Activated T-helper 17 cell treated with anti-CD3 and anti-CD28 coated beads, Interleukin-2, amount 50 U/mL, for 72 hours (primary cell): ENCODE measurements at regions not wholly inside any gene's neighbourhood (a gene's known extent, or its start where the extent isn't known, plus 50 kb on each side); places are given as distances from the start of the nearest gene placed in this dataset.

Experiments used
- ATAC-seq: fragments of 150-1000 bp; cut with Tn5 transposase; replicated peaks from 2 replicates; pipeline ENCODE4 v1.10.0; 2021; ENCODE audit warnings: mild to moderate bottlenecking, moderate library complexity
- H3K27ac Mint-ChIP-seq: one replicate; pipeline ENCODE4 v1.8.0; 2022; ENCODE audit warnings: mixed read lengths
- H3K27me3 Mint-ChIP-seq: one replicate; pipeline ENCODE4 v1.8.0; 2022; ENCODE audit warnings: mixed read lengths
- H3K36me3 Mint-ChIP-seq: one replicate; pipeline ENCODE4 v1.8.0; 2022; ENCODE audit warnings: low read depth, mild to moderate bottlenecking, mixed read lengths
- H3K4me1 Mint-ChIP-seq: one replicate; pipeline ENCODE4 v1.8.0; 2022; ENCODE audit warnings: mixed read lengths
- H3K4me3 Mint-ChIP-seq: one replicate; pipeline ENCODE4 v1.8.0; 2022; ENCODE audit warnings: mild to moderate bottlenecking, mixed read lengths
- H3K9me3 Mint-ChIP-seq: one replicate; pipeline ENCODE4 v1.8.0; 2022; ENCODE audit warnings: mixed read lengths

DNA sequence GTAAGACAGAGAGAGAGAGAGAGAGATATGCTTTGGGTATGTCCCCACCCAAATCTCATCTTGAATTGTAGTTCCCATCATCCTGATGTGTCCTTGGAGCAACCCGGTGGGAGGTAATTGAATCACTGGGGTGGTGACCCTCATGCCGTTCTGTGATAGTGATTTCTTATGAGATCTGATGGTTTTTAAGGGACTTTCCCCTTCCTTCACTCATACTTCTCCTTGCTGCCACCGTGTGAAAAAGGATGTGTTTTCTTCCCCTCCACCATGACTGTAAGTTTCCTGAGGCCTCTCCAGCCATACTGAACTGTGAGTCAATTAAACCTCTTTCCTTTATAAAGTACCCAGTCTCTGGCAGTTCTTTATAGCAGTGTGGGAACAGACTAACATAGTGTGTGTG, 60.3 kb downstream of the EOMES start:
- H3K4me3 Mint-ChIP-seq = no peak overlapping the region
- H3K4me1 Mint-ChIP-seq = peaks cover 13% of the 10 kb centered on the region
- no peaks in the 10 kb centered on the region for H3K27me3 Mint-ChIP-seq
- H3K9me3 Mint-ChIP-seq = no peaks in the 10 kb centered on the region
- ATAC-seq = peak; percentile 86
- no peak overlapping the region for H3K27ac Mint-ChIP-seq
- H3K36me3 Mint-ChIP-seq = no peaks in the 10 kb centered on the region

DNA sequence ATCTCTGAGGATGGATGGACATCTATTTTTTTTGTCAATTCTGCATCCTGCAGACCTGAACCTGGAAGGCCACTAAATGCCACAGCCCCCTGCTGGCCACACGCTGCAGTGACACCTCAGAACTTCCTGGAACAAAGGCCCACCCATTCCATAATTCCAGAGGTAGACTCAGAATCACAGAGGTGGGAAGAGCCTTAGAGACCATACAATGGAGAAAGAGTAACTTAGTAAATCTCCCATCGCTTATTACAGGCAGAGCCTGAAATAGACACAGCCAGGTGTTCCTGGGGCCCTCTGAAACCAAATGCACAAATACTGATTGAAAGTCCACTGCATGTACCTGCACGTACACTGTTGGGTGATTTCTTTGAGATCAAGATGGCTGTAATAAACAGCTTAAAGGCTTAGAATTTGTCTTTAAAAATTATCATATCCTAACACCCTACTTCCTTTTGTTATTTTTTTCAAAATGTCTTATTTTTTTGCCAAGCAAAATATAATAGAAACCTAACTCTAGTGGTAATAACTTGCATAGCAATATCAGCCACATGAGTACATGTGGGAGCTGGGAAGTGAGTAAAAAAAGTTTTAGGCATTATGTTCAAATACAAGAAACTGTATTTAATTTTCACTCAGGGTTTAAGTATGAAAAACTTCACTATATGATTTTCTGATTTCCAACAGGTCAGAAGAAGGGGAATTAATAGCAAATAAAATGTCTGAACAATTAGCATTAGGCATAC, 62.7 kb downstream of the EOMES start:
- H3K9me3 Mint-ChIP-seq = no peaks in the 10 kb centered on the region
- no peaks in the 10 kb centered on the region for H3K36me3 Mint-ChIP-seq
- H3K4me1 Mint-ChIP-seq = peaks cover 6% of the 10 kb centered on the region
- ATAC-seq = no peak
- no peaks in the 10 kb centered on the region for H3K27me3 Mint-ChIP-seq
- no peak overlapping the region for H3K27ac Mint-ChIP-seq
- H3K4me3 Mint-ChIP-seq = no peak overlapping the region

DNA sequence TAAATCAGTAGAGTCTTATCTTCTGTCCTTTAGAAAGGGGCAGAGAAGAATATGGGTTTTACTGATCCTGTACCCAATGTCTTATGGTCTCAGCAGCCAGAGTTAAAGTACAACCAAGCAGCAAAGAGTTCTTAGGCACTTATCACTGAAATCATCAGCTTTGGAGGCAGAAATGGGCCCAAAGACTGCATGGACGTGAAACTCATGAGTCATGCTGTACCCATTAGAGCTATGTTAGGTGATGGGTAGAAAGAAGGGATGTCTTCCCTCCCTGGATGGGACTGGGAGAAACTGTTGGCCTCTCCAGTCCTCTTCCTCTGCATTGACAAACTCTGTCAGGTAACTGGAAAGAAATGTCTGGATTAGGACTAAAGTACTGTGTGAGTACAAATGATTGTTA, 63.4 kb downstream of the EOMES start:
- H3K36me3 Mint-ChIP-seq = no peaks in the 10 kb centered on the region
- no peaks in the 10 kb centered on the region for H3K27me3 Mint-ChIP-seq
- no peak overlapping the region for H3K27ac Mint-ChIP-seq
- H3K4me1 Mint-ChIP-seq = peaks cover 6% of the 10 kb centered on the region
- ATAC-seq = no peak
- no peaks in the 10 kb centered on the region for H3K9me3 Mint-ChIP-seq
- H3K4me3 Mint-ChIP-seq = no peak overlapping the region

DNA sequence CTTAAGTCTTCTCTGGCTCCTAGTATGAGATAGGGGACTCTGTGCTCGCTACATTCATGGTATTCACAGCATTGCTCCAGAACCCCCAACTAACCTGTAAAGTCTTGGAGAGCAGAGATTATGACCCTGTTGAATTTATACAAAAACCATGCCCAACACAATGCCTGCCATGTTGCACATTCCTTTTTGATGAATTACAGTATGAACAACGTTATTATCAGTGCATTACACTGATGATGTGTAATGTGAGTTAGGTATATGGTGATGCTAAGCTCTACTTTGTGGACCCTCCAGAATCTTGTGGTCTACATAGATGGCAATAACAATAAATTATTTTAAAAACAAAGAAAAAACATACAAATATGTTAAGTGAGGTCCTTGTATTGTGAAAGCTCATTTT, 64.3 kb downstream of the EOMES start:
- no peaks in the 10 kb centered on the region for H3K27me3 Mint-ChIP-seq
- no peaks in the 10 kb centered on the region for H3K36me3 Mint-ChIP-seq
- no peak overlapping the region for H3K27ac Mint-ChIP-seq
- no peaks in the 10 kb centered on the region for H3K9me3 Mint-ChIP-seq
- H3K4me1 Mint-ChIP-seq = peaks cover 6% of the 10 kb centered on the region
- ATAC-seq = no peak
- no peak overlapping the region for H3K4me3 Mint-ChIP-seq

DNA sequence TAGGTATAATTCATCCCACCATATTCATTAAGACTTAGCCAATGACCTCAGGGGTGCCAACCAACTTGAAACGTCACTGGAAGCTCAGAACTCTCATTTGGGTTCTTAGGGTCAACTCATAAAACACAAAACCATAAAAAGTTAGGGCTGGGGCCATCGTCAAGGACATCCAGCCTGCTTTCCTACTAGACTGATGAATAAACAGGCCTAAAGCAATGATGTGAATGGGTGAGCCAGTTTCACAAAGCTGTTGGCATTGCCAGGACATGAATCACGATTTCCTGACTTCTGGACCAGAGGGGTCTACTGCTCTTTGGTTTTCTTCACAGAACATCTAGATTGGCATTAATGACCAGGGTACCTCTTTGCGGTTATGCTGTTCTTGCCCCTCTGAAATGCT, 64.7 kb downstream of the EOMES start:
- Mint-ChIP-seq H3K9me3 (no peaks in the 10 kb centered on the region), H3K4me3 (no peak overlapping the region), H3K4me1 (peaks cover 6% of the 10 kb centered on the region), H3K27me3 (no peaks in the 10 kb centered on the region), H3K36me3 (no peaks in the 10 kb centered on the region), H3K27ac (no peak overlapping the region)
- no peak for ATAC-seq

DNA sequence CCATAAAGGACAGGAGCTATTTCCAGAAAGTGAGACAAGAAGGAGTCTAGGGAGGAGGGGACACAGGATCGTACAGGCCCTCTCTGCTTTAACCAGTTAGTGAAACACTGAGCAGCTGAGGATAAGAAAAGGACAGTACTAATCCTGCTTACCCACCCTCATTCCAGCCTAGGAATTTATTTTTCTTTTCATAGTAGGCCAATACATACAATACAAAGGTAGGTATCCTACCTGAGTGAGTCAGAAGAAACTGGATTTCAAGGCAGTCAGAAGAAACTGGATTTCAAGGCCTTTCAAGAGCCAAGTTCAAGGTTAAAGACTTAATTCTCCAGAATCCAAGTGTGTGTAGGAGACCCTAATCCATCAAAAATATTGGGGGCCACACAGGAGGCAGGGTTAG, 65.3 kb downstream of the EOMES start:
- Mint-ChIP-seq H3K27ac (no peak overlapping the region), H3K4me3 (no peak overlapping the region), H3K27me3 (no peaks in the 10 kb centered on the region), H3K9me3 (no peaks in the 10 kb centered on the region), H3K36me3 (no peaks in the 10 kb centered on the region), H3K4me1 (peaks cover 5% of the 10 kb centered on the region)
- ATAC-seq = no peak

DNA sequence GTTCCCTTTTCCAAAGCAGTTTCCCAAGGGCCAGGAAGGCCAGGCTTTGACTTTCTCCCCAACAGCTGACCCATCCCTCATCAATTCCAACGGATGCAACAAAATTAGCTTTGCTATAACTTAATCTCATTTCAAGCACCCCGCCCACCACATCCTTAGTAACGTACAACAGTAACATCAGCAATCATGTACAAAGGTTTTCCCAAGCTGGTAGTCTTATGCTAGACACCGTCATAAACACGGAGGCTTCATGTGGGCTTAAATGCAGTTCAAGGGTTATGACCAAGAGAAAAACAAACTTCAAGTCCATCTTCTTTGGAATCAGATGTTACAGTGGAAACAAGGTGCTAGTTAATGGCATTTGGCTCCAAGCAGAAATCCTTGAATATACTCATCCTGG, 66.6 kb downstream of the EOMES start:
- Mint-ChIP-seq H3K9me3 (no peaks in the 10 kb centered on the region), H3K27me3 (no peaks in the 10 kb centered on the region), H3K4me1 (no peaks in the 10 kb centered on the region), H3K4me3 (no peak overlapping the region), H3K27ac (no peak overlapping the region), H3K36me3 (no peaks in the 10 kb centered on the region)
- no peak for ATAC-seq

DNA sequence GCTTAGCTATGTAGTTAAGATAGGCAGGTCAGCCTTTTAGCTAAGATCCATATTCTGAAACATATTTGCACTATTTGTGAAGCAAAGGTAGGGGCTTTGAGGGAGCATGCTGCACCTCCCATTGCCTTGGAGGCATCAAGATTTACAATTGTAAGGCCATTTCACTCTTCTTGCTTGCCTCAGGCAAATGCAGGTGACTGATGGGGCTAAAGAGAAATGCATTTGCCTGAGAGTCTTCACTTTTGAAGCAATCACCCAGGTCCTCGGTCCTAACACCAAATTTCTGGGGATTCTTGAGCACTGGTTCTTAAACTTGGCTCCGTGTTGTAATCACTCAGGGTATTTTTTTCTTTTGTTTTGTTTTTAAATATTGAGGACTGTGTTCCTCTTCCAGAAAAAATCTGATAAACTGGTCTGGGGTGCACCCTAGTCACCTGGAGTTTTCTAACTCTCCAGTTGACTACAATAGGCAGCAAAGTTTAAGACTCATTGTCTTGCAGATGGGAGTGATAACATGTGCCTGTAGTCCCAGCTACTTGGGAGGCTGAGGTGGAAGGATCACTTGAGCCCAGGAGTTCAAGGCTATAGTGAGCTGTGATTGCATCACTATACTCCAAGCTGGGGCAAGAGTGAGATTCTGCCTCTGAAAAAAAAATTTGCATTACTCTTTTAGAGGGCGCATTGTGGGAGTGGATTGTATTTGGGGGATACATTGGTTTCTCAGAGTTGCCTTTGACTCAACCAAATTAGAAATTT, 68.1 kb downstream of the EOMES start:
- ATAC-seq = no peak
- no peaks in the 10 kb centered on the region for H3K9me3 Mint-ChIP-seq
- no peaks in the 10 kb centered on the region for H3K4me1 Mint-ChIP-seq

DNA sequence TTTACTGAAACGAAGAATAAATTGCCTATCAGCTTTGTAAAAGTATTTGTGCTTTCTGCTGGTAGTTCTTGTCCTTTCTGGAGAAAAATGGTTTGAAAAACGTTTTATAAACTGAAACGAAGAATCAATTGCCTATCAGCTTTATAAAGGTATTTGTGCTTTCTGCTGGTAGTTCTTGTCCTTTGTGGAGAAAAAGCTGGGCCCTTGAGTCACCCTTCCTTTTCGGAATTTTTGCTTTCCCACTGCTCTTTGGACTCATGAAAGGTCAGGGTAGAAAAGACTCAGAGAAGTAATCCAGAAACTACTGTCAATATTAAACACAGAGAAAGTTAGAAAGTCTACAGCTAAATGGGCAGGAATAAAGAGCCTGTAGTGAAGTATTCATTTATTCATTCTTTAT, 72.8 kb downstream of the EOMES start:
- ATAC-seq = no peak
- H3K36me3 Mint-ChIP-seq = no peaks in the 10 kb centered on the region
- H3K27ac Mint-ChIP-seq = no peak overlapping the region
- H3K4me3 Mint-ChIP-seq = no peak overlapping the region
- no peaks in the 10 kb centered on the region for H3K9me3 Mint-ChIP-seq
- H3K4me1 Mint-ChIP-seq = no peaks in the 10 kb centered on the region
- H3K27me3 Mint-ChIP-seq = no peaks in the 10 kb centered on the region

More for the DNA sequence above, 68.1 kb downstream of the EOMES start:
- Mint-ChIP-seq H3K27ac (no peak overlapping the region), H3K27me3 (no peaks in the 10 kb centered on the region), H3K4me3 (no peak overlapping the region), H3K36me3 (no peaks in the 10 kb centered on the region)

DNA sequence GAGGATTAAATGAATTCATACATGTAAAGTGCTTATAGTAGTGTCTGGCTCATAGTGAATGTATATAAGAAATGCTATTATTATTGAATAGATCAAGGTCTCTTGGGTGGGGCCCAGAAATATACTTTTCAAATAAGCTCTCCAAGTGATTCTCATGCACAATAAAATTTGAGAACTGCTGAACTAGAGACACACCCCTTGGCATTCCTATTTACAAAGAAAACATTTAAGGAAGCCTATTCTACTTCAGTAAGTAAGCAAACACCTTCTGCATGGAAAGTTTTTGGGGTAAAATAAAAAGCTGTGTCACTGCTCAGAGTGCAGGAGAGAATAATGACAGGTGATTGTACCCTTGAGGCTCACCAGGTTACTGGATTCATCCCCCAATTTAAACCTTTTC, 75.2 kb downstream of the EOMES start:
- no peak overlapping the region for H3K27ac Mint-ChIP-seq
- no peaks in the 10 kb centered on the region for H3K36me3 Mint-ChIP-seq
- H3K4me3 Mint-ChIP-seq = no peak overlapping the region
- no peaks in the 10 kb centered on the region for H3K9me3 Mint-ChIP-seq
- H3K4me1 Mint-ChIP-seq = peaks cover 6% of the 10 kb centered on the region
- no peak for ATAC-seq
- no peaks in the 10 kb centered on the region for H3K27me3 Mint-ChIP-seq

DNA sequence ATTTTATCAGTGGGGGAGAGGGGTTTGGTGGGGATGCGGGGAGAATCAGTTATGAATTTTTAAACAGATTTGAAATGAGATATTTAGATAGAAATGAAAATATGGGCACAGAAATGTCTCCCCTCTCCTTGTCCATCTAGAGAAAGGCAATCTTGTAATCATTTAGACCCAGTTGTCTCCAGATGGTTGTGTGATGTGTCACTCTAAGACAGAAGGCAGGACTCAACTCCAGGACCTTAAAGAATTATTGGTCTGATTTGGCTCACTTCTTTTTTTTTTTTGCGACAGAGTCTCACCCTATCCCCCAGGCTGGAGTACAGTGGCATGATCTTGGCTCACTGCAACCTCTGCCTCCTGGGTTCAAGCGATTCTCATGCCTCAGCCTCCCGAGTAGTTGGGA, 77.2 kb downstream of the EOMES start:
- Mint-ChIP-seq H3K4me1 (peaks cover 6% of the 10 kb centered on the region), H3K27me3 (no peaks in the 10 kb centered on the region), H3K4me3 (no peak overlapping the region), H3K36me3 (no peaks in the 10 kb centered on the region), H3K27ac (no peak overlapping the region), H3K9me3 (no peaks in the 10 kb centered on the region)
- no peak for ATAC-seq

DNA sequence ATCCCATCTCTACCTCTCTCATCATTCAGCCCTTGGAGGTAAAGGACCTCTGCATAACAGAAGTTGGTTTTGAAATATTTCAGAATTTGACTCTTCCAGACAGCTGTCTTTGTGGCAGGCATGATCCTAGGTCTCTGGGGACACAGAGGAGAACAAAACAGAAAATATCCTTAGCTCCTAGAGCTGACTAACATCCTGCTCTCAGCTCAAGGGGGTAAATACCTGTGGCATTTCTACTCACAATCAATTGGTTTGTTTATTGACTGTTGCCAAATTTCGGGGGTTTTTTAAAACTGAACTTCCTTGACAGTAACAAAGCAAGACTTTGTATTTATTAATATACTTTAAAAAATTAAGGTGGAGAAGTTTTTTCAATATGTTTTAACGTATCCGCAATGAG, 78.8 kb downstream of the EOMES start:
- H3K4me1 Mint-ChIP-seq = peaks cover 14% of the 10 kb centered on the region
- no peak for ATAC-seq
- H3K4me3 Mint-ChIP-seq = no peak overlapping the region
- H3K36me3 Mint-ChIP-seq = no peaks in the 10 kb centered on the region
- H3K27ac Mint-ChIP-seq = no peak overlapping the region
- H3K9me3 Mint-ChIP-seq = peaks cover 5% of the 10 kb centered on the region
- H3K27me3 Mint-ChIP-seq = no peaks in the 10 kb centered on the region

DNA sequence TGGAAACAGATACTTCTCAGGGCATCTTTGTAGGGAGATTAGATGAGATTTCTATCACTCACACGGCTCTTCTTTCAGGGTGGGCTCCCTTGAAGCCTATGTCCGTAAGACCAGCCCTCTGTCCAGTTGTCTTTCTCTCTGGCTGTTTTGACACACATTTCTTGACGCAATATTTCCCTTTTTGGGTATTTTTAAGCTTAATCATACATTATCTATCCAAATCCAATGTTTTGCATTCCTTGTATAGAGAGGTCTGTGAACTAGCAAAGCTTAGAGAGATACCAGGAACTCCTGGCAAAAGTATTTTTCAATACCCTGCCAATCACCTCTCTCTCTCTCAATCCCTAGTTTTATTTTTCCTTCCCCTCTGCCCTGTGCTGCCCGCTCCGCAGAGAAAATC, 79.3 kb downstream of the EOMES start:
- peaks cover 14% of the 10 kb centered on the region for H3K4me1 Mint-ChIP-seq
- no peak overlapping the region for H3K27ac Mint-ChIP-seq
- no peak for ATAC-seq
- peaks cover 5% of the 10 kb centered on the region for H3K9me3 Mint-ChIP-seq
- no peak overlapping the region for H3K4me3 Mint-ChIP-seq
- no peaks in the 10 kb centered on the region for H3K36me3 Mint-ChIP-seq
- H3K27me3 Mint-ChIP-seq = no peaks in the 10 kb centered on the region

DNA sequence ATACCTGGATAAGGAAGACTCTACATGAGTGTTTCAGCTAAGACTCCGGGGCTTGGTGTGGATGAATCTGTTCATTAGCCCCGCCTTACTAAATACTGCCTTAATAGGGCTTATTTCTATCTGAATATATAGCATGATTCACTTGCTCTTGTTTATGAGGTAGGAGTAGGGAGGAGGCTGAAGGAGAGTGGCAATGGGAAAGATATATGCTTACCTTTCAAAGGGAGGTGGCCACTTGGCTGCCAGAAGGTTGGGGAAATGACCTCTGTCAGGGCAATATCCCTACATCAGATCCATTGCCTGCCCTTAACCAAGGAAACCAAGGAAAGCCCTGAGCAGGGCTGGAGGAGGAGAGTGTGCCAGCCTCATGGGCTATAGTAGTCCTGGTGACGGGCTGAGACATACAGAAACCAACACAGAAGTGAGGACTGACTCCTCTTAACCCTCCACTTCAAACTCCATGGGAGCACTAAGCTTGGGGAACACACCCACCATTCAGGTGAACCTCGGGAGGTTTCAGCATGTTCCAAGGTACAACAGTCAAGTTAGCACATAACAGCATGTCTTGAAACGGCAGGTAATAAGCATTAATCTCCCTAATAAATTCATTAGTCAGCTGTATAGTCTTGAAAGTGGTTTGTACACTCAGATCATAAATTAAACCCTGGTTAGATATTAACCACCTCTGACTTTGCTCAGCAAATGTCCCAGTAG, 80.1 kb downstream of the EOMES start:
- Mint-ChIP-seq H3K4me1 (peaks cover 14% of the 10 kb centered on the region), H3K27ac (no peak overlapping the region)

DNA sequence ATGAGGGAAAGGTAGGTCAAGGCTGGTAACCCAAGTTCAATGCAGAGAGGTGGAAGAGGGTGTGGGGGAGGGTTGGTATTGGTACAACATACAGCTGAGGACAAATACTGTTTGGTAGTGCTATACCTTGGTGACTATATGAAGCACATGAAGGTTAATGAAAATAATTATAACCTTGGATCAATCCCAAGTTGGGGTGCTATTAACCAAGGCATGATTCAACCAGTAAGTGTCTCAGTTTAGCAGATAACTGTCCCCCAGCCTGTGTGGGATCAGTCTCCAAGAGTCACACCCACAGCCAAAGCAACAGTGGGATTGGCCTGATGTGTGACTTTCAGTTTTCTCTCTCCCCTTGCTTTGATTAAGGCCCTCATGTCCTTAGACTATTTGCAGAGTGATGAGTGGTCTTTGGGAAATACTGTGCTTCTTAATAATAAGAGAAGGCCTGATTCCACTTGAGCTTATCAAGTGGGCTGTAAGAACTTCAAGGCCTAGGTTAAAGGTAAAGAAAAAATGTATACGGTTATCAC, 80.8 kb downstream of the EOMES start:
- H3K27ac Mint-ChIP-seq = no peak overlapping the region
- H3K9me3 Mint-ChIP-seq = peaks cover 5% of the 10 kb centered on the region
- no peaks in the 10 kb centered on the region for H3K27me3 Mint-ChIP-seq
- no peak overlapping the region for H3K4me3 Mint-ChIP-seq
- no peak for ATAC-seq
- peaks cover 14% of the 10 kb centered on the region for H3K4me1 Mint-ChIP-seq
- no peaks in the 10 kb centered on the region for H3K36me3 Mint-ChIP-seq

More for the DNA sequence above, 80.1 kb downstream of the EOMES start:
- Mint-ChIP-seq H3K36me3 (no peaks in the 10 kb centered on the region), H3K4me3 (no peak overlapping the region), H3K9me3 (peaks cover 5% of the 10 kb centered on the region), H3K27me3 (no peaks in the 10 kb centered on the region)
- no peak for ATAC-seq
